NCI-H2107 treated with DMSO at 0.1 percent for 48 hours (cell line): ENCODE measurements at regions not wholly inside any gene's neighbourhood (a gene's known extent, or its start where the extent isn't known, plus 50 kb on each side); places are given as distances from the start of the nearest gene placed in this dataset.

Source experiments
- DNase-seq: peaks from one replicate; lab custom pipeline; 2025; ENCODE audit not compliant: unreplicated experiment; lab: John Stamatoyannopoulos, UW

DNA sequence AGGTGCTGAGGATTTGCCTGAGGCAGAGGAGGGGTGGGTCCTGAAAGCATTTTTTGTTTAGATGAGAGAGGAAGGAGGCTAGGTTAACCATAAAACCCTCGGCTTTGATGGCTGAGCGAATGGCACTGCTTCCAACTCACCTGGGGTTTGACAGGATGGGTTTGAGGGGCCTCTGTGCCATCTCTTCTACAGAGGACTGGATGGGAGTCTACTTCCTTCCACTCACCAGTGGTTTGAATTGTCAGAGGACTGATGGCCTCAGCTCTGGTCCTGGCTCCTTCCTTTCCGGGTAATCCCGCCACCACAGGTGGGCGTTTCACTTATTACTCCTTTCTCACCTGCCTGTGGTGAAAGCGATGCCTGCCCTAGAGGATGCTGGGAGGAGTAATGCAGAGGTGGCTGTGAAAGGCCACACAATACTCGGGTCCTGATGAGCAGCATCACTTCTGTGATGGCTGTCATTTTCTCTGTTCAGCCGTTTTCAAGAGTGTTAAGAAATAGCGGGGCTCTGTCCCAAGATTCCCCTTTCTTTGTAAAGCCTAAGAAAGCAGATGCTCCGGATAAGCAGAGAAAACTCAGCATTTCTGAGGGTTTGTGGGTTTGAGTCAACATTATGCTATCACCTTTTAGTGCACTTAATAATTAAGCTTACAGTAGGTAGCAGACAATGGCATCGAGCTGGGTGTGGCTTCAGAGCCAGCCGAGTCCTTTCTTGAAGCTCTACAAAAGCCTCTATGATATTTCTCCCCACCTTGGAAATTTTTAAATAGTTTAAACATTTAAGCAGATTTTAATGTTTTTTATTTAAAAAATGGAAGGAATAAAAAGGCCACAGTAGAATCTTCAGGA, 220.7 kb downstream of the HLX start:
- no peak for DNase-seq

DNA sequence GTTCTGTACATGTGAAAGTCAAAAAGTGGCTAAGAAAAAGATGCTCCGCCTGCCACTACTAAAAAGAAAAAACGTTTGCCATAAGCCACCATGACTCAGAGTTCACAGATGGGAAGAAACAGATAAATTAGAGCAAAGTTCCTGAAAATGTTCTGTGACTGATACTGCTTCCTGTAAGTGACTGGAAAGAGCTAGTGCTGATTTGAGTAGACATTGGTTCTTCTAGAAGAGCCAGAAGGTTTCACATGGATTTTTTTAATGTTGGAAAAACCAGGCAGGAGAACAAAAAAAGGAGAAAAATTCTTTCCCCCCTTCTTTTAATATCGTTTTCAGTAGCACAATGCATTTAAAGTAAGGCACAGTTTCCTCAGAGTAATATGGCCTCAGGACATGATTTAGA, 221.4 kb downstream of the HLX start:
- no peak for DNase-seq

DNA sequence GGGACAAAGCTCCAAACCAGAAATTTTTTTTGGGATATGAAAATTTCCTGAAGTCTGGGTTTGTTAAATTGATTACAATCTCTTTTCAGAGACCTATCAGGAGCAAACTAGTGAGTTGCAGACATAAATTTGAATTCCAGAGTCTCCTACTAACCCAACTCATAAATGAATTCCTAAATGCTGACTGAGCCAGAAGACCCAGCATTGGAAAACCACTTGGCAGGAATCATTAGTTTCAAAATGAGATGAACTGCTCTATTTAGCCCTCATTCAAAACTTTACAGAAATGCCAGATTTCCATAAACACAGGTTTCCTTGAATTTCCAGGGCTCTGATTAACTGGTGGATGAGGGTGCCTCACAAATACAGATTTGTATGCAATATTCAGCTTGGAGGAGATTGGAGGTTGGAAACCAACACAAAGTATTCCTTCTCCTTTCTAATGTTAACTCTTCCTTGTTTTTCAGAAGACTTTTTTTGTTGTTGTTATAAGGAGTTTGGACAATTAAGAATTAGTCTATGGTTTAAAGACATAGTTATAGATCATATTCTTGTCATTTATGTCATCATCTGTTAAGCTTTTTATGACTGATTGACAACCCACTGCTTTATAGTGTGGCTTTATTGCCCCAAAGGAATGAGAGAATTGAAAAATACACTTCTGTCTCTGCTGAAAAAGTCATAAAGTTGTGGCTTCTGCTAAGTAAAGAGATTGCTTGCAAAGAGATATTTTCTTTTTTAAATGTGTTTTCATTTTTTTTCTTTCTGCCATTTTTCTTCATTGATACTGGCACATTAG, 222.8 kb downstream of the HLX start:
- no peak for DNase-seq

DNA sequence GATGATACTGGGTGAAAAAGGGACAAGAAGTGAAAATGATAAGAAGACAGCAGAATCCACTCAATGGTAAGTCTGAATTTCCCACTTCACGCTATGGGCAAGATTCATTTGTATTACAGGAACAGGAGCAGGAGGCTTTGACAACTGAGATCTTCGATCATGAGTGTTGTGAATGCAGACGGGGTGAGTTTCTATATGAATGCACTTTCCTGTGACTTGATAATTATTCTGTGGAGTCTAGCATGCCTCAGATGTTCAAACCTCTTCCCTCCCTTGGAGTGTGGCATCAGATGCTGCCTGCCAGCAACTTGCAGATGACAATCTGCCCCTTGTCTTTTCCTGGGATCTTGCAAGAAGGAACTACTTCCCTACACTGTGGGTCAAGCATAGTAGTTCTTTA, 225.4 kb downstream of the HLX start:
- DNase-seq, result no peak

DNA sequence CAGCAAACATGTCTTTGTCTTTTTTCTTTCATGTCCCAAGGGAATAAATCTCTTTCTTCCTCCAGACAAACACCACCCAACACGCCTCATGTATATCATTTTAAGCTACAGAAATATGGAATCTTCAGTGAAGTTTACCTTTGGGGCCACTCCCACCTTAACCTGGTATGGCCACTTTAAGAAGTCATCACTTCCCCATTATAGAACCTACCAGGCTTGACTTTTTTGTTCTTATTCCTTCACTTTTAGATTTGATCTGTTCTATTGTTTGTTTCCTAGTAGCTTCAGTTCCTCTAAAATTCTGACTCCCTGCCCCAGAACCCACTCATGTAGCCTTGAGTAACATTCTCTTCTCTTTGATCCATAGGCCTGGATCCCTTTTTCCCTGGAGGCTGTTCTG, 226.3 kb downstream of the HLX start:
- no peak for DNase-seq

DNA sequence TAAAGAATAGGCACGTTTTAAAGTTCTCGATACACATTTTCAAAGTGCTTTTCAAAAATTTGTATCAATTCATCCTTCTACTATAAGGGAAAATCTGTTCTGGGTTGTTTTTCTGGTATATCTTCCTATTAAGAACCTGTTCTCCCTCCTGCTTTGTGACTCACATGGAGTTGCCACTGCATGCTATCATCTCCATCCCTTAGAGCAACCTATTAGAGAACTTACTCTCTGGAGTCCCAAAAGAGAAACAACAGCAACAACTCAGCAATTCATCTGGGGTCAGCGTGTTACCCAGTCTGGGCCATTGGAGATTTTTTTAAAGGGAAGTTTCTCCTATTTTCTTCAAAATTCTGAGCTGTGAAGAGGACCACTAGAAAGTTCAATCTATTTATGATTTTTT, 227.4 kb downstream of the HLX start:
- DNase-seq, result no peak

DNA sequence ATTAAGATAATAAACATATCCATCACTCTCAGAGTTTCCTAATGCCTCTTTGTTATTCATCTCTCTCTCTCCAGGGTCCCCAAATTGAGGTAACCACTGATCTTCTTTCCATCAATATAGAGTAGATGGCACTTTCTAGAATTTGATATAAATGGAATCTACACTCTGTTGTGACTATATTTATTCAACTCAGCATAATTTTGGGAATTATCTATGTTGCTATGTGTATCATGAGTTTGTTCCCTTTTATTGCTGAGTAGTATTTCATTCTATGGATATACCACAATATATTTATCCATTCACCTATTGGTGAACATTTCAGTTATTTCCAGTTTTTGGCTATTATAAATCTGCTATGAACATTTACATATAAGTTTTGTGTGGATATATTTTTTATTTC, 230.7 kb downstream of the HLX start:
- no peak for DNase-seq

DNA sequence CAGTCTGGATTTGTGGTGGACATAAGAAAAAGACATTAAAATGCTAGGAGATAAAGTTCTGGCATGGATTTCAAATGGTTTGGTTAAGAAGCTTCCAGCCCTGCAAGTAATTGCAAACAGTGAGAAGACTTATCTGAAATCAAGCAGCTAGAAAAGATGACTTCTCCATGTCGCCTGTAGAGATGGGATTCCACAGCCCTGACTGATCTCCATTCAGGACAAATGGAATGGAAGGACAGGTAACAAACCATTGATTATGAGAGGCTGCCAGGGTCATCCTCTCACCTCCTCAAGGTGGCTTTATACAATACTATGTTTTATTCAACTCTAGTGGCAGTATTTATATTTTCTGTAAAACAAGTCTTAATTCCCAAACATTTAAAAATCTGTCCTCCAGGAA, 237.9 kb downstream of the HLX start:
- DNase-seq, result no peak

DNA sequence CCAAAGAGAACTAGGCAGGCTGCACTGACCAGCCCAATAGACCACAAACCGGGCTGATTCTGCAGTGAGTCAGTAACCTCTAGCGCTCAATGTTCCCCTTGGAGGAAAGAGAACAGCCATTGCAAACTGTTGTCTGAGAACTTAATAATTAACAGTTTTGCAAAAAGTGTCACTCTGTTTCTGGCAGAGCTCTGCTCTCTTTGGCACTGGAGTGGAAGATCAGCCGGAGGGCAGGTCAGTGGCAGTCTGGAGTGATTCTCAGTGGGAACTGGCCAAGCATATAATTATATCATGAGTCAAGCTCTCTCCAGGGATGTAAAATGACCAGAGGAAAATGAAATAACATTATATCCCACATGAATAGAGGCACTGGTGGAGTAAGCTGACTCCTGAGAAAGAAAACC, 238.3 kb downstream of the HLX start:
- DNase-seq, result no peak

DNA sequence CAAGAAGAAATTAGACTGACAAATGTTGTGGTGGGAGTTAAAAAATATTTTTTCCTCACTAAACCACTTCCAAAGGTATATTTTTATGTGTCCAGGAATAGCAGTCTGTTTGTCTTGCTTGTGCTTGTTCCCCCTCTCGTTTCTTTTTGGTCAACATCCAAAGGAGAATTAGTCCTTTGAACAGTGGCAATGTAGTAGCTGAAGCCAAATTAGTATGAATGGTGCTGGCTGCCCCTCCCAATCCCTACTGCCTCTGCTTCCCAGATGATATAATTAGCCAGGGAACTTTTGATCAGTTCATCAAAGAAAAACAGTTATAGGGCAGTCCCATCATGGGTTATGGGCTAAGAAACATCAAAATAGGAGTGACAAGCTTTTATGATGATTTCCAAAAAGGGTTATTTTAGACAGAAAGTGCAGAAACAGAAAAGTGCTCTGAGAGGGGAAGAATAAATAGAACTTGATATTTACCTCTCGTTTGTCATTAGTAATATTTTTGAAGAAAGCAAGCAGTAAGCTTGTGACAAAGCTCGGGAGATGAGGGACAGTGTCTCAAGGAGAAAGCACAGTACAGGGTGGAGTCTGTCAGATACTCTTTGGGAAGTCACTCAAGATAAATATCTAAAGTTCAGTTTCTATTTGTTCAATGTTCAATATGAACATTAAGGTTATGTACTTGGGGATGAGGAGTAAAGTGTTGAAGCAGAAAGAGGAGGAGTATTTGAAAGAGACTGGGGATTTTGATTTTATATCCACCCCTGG, 239.1 kb downstream of the HLX start:
- no peak for DNase-seq

DNA sequence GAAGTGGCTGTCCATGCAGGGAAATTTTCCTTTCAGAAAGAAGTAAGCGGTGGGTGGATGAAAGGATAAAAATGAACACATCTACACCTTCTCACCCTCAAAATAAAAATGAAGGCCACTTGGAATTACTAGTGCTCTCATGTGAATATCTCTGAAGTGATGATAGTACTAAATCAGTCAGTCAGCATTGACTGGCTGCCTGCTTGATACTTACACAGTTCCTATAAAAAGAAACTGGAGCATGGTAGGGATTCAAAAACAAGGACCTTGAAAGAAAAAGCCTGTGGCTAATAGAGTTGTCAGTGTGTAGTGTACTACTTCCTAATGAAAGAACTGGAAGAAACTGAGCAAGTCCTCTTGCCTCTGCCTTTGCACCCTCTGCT, 239.7 kb downstream of the HLX start:
- DNase-seq, result no peak

DNA sequence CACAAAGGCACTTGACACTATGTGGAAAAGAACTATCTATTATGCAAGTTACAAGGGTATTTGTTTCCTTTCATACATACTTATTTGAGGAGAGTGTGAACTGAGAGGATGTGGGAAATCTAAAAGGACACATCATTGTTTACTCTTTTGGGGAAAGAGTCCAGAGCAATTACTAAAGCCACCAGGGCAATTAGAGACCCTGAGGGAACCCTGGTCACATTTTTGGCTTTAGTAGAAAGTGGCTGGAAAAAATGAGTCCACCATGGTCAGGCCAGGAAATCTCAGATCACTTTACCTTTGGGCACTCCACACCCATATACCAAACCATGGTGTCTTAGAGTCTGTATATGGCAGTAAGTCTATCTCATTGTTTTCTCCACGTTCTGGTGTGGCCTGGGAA, 243.3 kb downstream of the HLX start:
- no peak for DNase-seq

DNA sequence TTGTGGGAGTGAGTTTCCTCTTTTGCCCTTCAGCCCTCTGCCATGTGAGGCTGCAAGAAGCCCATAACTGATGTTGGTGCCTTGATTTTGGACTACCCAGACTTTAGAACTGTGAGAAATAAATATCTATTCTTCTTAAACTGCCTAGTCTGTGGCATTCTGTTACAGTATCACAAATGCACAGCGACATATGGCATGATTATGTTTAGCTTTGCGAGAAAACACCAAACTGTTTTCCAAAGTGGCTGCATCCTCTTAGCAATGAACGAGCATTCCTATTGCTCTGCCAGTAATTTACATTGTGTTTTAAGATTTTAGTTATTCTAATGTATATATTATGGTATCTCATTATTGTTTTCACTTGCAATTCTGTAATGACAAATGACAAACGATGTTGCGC, 246.7 kb downstream of the HLX start:
- DNase-seq, result no peak

DNA sequence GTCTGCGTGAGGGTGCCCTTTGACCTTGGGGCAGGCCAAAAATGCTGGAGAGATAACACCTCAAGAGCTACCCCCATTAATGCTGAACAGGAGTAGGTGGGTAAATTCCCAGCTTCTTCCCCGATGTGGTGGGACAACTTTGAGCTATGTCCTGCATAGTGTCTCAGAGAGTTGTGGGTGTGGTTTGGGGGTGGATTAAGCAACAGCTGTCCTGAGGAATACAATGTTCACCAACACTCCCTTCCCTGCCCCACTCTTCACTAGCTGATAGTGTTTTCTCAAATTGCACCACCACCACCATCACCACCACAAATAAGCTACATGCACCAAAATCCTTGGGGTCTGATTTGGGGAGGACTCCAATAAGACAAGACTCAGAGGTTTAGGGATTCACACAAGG, 258.4 kb downstream of the HLX start:
- DNase-seq, result no peak

DNA sequence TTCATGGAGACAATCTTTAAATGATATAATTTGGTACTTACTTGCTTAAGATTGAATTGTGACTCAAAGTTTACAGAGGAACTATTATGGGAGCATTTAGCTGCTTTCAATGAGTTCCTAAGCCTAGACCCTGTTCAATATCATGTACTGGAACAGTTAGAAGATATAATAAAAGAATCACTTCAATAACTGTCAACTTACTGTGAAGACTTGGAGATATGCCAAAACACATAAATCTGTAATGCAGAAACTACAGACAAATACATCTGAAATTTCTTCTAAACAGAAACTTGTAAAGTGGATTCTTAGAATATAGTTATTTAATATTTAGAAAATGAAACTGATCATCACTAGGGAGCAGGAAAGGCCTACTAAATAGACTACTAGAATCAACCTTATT, 259.3 kb downstream of the HLX start:
- DNase-seq, result no peak

DNA sequence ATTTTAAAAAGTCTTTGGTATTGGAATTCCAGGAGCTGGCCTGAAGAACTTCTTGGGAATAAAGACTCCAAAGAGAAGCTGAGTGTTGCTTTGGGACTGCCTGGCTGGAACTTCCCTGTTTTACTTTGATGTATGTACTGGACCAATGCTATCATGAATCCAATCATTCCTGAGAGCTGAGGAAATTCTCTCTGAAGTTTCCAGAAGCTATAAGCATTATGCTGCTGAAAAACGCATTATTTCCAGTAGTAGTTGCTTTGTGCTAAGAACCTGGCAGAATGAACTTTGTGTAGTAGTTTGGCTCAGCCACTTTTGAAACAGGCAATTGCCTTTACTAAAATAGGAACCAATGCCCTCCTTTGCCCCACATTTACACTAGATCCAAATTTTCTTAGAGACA, 260.7 kb downstream of the HLX start:
- no peak for DNase-seq

DNA sequence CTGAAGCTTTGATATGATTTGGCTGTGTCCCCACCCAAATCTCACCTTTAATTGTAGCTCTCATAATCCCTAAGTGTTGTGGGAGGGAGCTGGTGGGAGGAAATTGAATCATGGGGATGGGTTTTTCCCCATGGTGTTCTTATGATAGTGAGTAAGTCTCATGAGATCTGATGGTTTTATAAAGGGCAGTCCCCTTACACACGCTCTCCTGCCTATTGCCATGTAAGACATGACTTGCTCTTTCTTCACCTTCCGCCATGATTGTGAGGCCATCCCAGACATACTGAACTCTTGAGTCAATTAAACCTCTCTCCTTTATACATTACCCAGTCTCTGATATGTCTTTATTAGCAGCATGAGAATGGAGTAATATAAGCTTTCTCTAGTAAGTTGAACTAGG, 261.9 kb downstream of the HLX start:
- DNase-seq, result no peak

DNA sequence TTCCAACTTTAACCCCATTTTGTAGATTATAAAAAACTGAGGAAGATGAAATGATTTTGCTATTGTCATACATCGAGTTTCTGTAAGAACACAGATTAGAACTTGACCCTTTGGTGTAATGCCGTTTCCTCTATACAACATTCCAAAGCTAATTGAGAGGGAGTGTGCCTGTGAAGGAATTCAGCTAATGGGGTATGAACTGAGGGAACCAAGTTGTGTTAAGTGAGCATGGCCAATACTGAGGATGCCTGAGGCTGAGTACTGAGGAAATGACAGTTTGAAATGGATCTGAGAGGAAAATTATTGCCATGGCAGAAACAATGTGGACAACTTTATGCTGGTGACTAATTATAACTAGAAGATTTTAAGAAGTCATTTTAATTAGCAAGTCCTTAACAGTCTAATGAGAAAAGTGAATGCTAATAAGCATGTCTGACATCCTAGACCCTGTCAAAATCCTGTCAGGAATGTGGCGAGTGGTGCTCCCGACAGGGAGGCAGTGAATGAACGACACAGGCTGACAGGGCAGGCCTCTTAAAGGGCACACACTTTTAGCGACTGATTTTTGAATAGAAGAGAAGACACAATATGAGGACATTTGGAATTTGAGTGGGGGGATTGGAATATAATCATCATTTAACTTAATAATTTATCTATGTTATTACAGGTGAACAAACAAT, 262.5 kb downstream of the HLX start:
- no peak for DNase-seq

DNA sequence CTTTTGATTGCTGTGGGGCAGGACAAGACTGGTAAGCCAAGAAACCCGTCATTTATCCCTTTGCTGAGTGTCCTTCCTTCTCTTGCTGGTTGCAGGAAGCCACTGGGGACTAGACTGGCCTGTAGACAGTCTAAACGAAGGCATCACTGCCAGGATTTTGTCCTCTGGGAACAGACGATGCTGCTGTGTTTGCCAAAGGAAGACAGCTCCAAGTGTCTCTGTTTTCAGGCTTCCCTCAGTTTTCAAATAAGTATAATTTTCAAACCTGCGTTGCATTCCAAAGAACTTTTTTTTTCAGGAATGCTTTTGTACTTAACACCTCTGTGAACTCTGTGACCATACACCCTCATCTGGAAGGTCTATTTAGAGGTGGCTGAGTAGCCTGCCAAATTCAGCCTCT, 269.4 kb downstream of the HLX start:
- no peak for DNase-seq

DNA sequence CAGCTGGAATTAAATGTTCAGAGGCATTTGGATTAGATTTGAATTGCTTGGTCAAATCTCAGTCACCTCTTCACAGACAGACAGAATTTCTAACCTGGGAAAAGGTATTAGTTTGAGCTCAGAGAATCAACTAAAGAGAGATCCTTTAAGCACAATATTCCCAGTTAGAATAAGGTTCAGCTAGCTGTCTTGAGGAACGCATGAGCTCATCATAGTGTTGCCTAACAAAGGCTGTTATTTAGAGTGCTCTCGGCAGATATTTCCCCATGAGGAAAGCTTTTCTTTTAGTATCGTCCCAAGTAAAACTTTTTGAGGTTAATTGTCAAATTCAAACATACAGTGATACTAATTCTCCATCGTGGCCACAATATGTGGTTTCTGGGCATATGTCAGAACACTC, 269.9 kb downstream of the HLX start:
- no peak for DNase-seq

DNA sequence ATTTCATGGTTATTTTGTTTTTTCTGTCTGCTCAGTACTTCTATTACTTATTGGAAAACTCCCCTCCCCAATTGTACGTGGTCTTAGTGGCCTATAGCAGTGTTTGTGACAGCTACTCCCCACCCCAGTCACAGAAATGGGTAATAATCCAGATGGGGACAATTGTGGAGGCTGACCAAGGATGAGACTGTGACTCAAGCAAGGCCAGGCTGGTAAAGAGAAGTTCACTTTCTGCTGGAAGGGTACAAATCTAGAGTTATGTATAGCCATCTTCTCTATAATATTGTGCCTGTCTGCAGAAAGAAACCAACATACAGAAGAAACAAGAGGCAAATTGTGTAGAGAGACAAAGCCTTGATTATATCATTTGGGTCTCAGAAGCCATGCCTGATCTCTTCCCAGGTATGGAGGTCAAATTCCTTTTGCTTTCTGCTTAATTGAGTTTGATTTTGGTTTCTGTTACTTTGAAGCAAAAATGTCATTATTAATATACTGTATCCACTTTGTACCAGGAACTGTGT, 270.4 kb downstream of the HLX start:
- DNase-seq, result no peak
